ENCODE measurements at regions not wholly inside any gene's neighbourhood (a gene's known extent, or its start where the extent isn't known, plus 50 kb on each side); places are given as distances from the start of the nearest gene placed in this dataset.

DNA sequence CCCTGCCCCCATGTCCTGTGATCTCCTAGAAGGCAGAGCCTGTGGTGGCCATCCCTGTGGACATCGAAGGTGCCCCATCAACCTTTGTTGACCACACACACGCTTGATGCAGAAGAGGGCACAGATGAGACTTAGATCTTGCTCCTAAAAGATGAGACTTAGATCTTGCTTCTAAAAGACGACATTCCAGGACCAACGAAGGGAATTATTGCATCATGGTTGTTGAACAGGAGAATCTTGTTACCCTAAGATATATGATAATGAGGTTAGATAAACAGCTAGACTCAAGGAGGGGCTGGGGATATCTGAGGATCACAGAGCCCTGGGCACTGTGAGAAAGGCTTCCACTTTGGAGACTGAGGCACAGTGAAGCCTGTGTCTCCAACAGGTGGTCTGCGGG, 91.1 kb upstream of the WSCD2 start:
- DNase-seq (ENCODE audit: low read depth in 2 of 2): no peak

DNA sequence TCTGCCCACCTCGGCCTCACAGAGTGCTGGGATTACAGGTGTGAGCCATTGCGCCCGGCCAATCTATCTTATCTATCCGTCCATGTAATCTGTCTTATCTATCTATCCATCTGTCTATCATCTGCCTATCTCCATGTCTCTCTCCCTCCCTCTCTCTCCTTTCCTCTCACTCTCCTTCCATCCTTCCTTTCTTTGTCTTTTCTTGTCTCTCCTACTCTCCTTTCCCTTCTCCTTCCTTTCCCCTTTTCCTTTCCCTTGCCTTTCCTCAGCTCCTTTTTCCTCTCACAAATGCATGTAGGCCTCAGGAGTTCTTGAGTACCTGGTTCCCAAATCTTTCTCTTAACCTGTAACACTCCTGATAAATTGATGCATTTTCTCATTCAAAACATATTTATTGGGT, 89.3 kb upstream of the WSCD2 start:
- DNase-seq (ENCODE audit: low read depth in 2 of 2): no peak

DNA sequence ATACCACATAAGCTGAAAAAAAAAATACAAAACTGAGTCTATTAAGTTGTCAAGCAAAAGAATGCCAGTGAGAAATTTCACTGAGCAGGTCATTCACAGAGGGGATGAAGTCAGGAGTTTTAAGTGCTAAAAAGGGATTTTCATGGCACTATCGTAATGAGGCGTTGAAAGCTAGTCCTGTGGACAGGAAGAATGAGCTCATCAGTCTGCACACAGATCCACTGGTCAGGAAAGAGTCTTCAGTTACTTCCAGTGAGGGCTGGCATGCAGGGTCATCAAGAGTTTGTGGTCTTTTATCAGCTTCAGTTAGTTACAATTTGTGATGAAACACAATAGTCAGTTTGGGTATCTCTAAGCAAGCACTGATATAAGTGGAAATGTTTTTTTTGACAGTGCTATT, 88.1 kb upstream of the WSCD2 start:
- DNase-seq (ENCODE audit: low read depth in 2 of 2): no peak

DNA sequence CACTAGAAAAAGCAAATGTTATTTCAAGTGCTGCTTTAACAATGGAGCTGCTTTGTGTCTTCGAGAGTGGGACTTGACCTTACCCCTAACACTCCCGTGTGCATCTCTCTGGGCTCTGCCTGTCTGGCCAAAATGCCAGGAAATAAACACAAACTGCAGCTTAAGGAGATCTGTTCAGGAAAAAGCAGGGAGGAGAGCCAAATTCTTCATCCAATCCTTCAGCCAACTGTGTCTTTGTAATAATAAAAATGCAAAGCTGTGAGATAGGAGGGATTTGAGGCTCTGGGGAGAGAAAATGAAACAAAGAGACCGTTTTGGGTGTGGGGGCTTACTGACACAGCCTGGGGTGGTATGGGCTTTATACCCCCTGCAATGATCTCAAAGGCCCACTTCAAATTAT, 85.8 kb upstream of the WSCD2 start:
- no peak for DNase-seq (ENCODE audit: low read depth in 2 of 2)

DNA sequence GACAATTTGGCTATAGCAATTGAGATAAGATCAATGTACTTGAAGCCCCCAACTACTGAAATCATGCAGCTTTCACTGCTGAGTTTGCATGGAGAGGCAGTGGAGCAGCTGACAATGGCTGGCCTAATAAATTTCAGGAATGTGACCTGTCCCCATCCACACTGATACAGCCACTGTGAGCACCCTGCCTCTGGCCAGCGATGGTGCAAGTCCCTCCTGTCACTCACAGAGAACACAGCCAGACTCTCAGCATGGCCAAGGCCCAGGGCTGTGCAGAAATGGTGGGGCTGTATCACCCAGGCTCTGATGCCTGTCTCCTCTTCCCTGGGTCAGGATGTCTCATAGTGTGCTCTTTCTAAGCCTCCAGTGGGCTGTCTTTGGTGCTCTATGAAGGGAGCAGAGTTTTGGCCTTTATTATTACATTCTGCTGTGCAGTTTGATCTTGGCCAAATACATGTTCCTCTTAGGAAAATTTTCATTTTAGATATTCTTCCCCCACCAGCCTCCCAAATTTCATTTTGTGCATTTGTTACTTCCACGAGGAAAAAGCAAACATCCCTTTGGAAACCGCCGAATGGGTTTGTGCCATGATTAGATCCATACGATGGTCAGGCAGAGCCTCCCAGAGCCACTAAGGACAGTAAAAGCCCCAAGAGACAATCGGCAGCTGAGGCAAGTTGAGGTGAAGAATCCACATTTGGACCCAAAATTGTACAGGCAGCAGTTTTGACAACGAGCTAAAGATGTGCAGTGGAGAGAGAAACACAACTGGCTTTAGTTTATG, 85.1 kb upstream of the WSCD2 start:
- no peak for DNase-seq (ENCODE audit: low read depth in 2 of 2)

DNA sequence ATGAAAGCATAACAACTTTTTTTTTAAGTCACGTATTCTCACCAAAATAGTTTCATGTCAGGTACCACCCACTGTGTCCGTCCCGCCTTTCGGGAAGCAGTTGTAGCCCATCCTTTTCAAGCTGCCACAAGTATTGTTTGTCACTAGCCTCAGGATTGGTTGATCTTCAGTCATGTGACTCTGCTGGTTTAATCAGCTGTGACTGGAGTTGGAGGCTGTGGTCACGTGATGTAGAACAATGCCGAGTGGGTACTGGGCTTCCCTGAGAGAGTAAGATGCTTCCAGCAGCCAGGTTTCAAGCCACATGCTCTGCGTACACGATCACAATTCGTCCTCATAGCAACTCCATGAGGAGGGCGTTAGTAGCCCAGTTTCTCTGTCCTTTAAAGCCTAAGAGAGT, 83.0 kb upstream of the WSCD2 start:
- no peak for DNase-seq (ENCODE audit: low read depth in 2 of 2)

DNA sequence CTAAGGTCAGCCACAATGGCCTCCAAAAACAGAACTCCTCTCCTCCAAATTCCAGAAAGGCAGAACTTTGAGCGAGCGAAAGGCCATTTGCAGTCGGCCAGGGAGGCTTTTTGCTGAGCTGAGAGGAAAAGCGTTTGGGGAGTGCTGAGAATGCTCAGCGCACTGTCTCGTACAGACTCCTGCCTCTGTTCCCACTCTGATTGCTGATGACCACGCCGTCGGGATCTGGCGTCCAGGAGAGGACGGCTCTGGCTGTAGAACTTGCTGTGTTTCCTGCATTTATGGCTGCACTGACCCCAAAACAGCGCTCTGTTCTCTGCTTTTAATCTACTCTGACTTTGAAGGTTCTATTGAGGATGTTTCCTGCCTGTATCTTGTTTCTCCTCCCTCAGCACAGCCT, 82.4 kb upstream of the WSCD2 start:
- DNase-seq (ENCODE audit: low read depth in 2 of 2): no peak

DNA sequence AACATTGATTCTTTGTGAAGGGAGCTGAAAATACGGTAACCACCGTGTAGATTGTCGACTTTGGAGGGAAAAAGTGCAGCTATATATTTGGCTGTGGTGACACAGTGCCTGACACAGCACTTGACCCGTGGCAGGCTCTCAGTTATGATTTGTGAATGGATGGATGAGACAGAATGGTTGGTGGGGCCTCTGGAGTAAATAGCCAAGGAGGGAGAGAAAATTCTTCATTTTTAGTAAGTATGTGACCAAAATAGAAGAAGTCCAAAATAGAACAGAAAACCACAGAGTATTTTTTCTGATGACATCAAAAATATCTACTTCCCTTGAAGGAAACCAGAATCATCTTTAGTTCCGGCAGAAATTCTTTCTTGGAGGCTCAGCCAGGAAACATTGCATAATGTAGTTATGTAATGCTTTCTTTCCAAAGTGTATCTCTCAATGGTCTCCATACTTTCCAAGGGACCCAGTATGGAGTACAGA, 82.0 kb upstream of the WSCD2 start:
- DNase-seq (ENCODE audit: low read depth in 2 of 2): no peak

DNA sequence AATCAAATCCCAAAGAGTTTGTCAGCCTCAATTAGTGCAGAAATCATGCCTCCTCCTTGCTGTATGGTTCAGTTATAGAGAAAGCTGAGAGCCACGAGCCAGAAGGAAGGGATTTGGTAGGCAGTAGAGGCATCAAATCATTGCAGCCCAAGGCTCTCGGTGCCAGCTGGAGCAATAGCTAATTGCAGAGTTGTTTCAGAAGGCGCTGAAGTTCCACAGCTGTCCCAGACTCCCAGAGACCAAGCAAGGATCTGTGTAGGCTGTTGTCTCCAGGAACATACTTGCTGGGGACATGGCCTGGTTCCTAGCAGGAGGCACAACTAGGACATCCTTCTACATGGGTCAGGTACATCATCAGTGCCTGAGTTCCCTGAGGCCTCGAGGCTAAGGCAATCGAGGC, 80.4 kb upstream of the WSCD2 start:
- DNase-seq (ENCODE audit: low read depth in 2 of 2): no peak

DNA sequence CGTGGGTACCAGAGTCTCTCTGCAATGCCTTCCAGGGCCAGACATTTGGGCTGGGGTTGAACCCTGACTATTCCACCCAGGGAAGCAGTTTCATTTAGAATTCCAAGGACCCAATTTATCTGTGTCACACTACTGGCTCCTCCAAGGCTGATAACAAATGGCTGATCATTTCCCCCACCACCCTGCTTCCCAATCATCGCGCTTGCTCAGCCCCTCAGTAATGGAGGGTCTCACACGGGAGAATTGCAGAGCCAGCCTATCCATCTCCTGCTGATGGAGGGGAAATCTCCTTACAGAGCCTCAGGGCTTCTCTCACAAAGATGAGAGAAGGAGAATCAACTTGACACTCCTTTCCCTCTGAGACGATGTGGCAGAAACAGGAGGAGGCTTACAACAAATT, 78.4 kb upstream of the WSCD2 start:
- no peak for DNase-seq (ENCODE audit: low read depth in 2 of 2)

DNA sequence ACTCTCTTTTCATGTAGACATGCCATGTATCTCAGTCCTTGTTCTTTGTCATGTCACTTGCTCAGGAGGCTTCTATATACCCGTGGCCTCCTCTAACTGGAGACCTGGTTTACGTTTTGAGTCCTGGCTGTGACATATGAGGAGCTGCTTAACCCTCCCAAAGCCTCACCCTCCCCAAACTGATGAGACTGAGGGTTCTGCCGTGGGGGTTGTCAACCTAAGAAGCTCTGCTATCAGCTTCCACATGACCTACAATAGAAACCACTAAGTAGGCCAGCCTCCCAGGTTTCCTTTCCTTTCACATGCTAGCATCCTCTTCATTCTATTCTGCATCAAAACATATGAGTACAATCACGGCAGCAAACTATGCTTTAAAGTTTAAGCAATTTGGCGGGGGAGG, 76.8 kb upstream of the WSCD2 start:
- no peak for DNase-seq (ENCODE audit: low read depth in 2 of 2)

DNA sequence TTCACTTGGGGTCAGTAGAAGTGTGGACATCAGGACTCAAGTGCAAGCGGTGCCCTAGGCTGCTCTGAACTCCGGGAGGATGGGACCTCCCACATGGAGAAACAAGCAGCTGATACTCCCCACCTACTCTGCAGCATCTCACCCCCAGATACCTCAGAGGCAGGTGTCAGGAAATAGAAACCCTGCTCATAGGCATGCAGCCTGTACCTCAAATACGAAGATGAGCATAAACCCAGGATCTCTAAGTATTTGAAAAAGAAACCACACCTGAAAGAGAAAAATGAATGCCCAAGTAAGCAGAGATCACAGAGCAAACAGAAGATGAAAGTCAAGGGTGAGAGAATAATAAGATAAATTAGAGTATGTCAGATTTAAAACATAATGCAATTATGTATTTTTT, 75.6 kb upstream of the WSCD2 start:
- no peak for DNase-seq (ENCODE audit: low read depth in 2 of 2)

DNA sequence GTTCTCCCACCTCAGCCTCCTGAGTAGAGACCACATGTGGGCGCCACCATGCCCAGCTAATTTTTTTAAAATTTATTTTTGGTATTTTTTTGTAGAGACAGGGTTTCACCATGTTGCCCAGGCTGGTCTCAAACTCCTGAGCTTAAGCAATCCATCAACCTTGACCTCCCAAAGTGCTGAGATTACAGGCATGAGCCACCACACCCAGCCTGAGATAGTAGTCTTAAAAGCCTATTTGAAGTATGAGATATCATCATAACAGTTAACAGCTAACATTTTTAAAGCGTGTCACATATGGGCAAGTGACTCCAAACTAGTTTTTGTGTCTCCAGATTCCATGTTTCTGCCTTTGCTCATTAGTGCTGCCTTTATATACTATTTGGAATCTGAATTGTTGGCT, 74.6 kb upstream of the WSCD2 start:
- no peak for DNase-seq (ENCODE audit: low read depth in 2 of 2)

DNA sequence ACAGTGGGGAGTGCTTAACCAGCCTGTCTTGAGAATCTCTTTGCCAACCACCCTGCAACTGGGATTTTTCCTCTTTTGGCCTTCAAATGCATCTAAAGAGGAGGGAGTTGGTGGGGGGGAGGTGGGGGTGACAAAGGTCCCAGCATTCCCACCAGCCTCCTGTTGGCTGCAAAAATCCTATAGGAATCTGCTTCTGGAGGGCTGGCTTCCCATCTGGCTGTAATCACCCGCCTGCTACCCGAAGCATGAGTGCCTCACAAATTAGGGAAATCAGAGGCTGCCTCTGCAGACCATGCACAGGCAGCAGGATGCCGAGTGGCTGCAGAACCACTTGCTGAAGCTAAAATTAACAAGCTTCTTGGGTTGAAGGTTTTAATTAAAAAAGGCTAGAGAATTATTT, 73.9 kb upstream of the WSCD2 start:
- no peak for DNase-seq (ENCODE audit: low read depth in 2 of 2)

DNA sequence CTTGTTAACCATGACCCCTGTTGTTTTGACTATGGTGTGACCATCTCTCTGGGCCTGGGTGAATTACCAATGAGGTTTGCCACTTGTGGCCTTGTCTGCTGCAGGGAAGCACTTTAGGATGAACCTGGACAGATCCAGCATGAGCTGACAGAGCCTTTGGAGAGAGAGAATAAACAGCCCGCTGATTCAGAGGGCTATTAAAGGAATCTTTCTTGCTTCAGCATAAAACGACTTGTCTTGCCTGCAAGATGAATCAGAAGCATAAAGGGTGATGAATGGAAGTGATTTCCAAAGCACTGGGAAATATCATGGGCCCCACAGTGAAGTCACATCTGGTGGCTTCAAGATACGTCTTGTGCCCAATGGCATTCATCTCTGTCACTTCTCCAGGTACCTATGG, 69.0 kb upstream of the WSCD2 start:
- no peak for DNase-seq (ENCODE audit: low read depth in 2 of 2)

DNA sequence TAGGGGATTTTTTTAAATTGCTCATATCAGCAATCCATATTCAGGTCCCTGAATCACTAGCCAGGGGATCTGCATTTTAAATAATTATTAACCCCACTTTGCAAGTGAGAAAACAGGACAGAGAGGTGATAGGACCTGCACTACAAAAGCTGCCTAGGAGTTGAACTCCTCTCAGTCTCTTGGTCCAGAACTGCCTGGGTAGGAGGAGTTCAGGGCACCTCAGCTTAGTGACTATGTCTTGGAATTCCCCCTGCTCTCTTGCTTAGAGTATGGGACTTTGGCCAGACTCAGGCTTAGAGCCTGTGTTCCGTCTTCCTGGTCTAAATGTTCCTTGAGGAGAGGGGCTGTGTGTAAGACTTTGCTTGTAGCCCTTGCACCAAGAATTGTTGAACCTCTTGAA, 68.2 kb upstream of the WSCD2 start:
- no peak for DNase-seq (ENCODE audit: low read depth in 2 of 2)

DNA sequence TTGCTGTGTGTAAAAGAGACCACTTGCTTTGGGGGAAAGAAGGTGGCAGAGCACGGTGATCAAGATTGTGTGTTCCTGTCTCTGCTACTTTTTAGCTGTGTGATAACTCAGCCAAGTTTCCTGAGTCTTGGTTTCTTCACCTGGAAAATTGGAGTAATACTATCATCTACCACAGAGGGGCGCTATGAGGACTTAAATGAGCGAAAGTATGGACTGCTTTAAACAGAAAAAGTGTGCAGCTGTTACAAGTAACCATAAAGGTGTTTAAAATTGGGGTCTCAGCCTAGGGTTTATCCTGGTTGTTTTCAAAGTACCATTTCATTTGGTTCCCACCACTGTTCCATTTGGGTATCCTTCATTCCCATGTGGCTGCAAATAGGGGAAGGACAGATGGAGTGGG, 65.9 kb upstream of the WSCD2 start:
- DNase-seq (ENCODE audit: low read depth in 2 of 2): peak in 1 of 2 experiments; percentile 2

DNA sequence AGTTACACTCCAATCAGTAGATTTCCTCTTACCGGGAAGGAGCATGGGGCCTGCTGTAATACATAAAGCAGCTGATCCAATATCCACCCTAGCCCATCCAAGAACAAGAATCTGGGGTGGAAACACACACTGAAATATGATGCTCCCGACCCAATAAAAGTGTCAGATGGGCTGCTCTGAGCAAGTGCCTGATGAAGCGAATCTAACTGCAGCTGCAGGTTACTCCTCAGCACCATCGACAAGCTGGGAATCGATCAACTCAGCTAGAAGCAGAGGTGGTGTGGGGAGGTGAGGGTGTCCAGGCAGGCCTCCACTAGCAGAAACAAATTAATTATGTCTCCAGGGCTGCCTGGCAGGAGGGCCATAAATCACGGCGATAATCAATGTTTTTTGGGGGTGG, 64.0 kb upstream of the WSCD2 start:
- DNase-seq (ENCODE audit: low read depth in 2 of 2): no peak

DNA sequence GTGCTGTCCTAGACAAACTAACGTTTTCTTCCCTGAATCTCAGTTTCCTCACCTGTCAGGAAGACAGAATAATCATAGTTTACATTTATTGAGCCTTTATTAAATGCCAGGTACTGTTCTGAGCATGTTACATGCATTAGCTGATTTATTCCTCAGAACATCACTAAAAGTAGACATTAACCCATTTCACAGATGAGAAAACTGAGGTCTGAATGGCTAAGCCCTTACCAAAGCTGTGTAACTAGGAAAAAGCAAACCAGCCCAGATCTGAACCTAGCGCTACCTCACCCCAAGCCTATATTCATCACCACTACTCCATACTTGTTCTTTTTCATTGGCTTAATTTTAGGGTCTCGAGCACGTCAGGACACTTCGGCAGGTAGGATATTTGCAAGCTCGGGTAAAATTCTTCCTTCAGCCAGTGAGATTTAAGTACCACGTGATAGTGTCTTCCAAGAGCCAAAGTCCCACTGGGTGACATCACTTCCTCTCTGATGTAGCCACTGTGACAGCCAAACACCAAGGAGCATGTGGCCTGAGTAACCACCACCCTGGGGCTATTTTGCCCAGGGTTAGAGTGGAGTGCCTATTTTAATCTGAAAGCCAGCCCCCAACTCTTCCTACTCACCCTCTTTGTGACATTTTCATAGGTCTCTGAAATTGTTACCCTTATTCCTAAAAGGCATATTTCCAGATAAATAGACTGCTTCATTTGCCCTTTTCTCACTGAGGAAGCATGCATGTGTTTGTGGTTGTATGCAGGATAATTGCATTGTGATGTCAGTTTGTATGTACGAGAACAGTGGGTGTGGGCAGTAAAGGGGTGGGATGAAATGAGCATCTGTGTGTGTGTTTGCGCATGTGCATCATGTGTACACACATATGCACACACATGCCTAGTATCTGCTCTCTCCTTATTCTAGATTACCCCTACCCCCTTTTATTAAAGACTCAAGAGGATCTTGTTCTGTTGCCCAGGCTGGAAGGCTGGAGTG, 62.2 kb upstream of the WSCD2 start:
- DNase-seq (ENCODE audit: low read depth in 2 of 2): no peak

DNA sequence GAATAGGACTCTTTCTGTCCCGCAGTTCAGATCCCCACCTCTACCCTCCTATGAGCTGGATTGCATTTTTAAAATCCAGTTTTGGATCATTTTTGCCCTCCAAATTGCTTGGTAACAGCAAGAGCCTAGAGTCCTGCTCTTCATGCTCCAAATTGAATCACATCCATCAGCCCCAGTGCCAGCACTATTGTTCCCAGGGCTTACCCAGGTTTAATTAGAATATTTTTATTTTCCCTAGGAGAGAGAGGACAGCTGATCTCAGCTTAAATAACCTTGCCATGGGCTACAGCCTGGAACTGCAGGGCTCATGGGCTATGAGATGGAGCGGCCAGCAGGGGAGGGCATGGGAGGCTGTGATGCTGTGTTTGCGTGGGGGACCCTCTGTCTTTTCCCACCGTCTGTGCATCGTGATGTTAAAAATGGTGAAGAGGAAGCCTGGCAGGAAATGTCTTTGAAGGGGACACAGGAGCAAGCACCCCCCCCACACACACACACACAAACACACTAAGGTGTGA, 59.4 kb upstream of the WSCD2 start:
- DNase-seq (ENCODE audit: low read depth in 2 of 2): no peak

DNA sequence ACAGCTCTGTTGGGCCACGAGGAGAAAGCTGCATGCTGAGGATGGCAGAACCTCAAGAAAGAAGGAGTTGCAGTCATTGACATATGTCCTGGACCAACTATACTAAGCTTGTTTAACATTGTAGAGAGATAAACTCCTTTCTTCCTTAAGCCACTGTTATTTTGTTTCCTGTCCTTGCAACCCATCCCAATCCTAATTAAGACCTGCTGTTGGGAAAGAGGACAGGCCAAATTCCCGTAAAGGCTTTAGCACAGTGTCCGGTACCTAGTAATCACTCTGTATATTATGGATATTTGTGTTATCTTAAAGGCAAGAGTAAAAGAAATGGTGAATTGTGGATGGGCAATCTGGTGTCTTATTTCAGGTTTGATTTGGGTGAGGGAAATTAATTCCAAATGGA, 53.5 kb upstream of the WSCD2 start:
- no peak for DNase-seq (ENCODE audit: low read depth in 2 of 2)

DNA sequence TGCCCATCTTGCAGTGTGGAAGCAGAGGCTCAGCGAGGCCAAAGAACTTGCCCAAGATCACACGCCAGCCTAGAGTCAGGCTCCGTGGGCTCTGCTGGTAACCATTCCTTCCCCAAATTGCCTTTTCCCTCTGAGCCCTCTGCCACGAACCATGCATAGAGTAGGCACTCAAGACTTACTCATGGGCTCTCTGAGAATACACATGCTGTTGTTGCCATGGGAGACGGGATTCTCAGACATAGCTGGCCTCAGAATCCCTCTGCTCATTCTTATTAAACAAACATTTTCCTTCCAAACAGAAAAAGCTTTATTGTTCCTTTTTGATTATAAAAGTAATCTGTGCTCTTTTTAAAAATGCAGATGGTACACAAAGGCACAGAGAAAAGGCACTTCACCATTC, 52.5 kb upstream of the WSCD2 start:
- DNase-seq (ENCODE audit: low read depth in 2 of 2): no peak

DNA sequence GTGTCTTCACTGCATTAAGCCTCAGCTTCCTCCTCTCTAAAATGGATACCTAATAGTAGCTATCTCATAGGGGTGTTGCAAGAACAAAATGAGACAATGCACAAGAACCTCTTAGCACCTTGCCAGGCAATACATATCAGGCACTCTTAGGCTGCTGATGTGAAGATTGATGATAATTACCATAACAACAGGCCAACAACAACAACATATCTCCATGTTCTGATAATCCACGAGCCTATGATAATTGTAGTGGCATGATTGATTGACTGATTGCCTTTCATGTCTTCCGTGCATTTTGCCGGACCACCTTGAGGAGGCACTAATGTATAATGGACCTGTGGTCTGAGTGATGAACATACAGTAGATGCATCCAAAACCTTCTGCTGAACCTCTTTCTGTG, 50.7 kb upstream of the WSCD2 start:
- DNase-seq (ENCODE audit: low read depth in 2 of 2): no peak

Data from fibroblast of skin of left quadriceps (primary cell).